NCI-H526 (cell line): ENCODE measurements at regions not wholly inside any gene's neighbourhood (a gene's known extent, or its start where the extent isn't known, plus 50 kb on each side); places are given as distances from the start of the nearest gene placed in this dataset.
A peak's percentile ranks its signal among the peaks of the same experiment; 100 is the strongest.

Experiments used
- DNase-seq, 2 experiments: peaks; one replicate each; lab custom pipeline; 2025; lab: John Stamatoyannopoulos, UW

GRCh38 chr2:234189786-234190300, 139.3 kb downstream of the SPP2 start:
- DNase-seq: no peak

GRCh38 chr2:234189230-234189629, 138.7 kb downstream of the SPP2 start:
- DNase-seq: no peak

- no peak for DNase-seq
Observed at GRCh38 chr2:234187646-234188174, 137.2 kb downstream of the SPP2 start.

- no peak for DNase-seq
Observed at GRCh38 chr2:234181121-234181520, 130.6 kb downstream of the SPP2 start.

- DNase-seq: no peak
Observed at GRCh38 chr2:234179031-234179363, 128.5 kb downstream of the SPP2 start.

- DNase-seq: no peak
Observed at GRCh38 chr2:234178330-234179030, 128.0 kb downstream of the SPP2 start.

- DNase-seq: no peak
Observed at GRCh38 chr2:234175649-234176048, 125.1 kb downstream of the SPP2 start.

GRCh38 chr2:234174742-234175141, 124.2 kb downstream of the SPP2 start:
- no peak for DNase-seq

GRCh38 chr2:234172532-234172931, 122.0 kb downstream of the SPP2 start:
- no peak for DNase-seq

GRCh38 chr2:234172066-234172465, 121.6 kb downstream of the SPP2 start:
- DNase-seq: no peak

GRCh38 chr2:234171666-234172065, 121.2 kb downstream of the SPP2 start:
- DNase-seq: no peak

- DNase-seq: no peak
Observed at GRCh38 chr2:234169674-234170073, 119.2 kb downstream of the SPP2 start.

- peak in 1 of 2 experiments; percentile 39 for DNase-seq
Observed at GRCh38 chr2:234168605-234169570, 118.4 kb downstream of the SPP2 start.

- no peak for DNase-seq
Observed at GRCh38 chr2:234166531-234166930, 116.0 kb downstream of the SPP2 start.

GRCh38 chr2:234165421-234165820, 114.9 kb downstream of the SPP2 start:
- no peak for DNase-seq

GRCh38 chr2:234164493-234165413, 114.3 kb downstream of the SPP2 start:
- DNase-seq: no peak

GRCh38 chr2:234163510-234164045, 113.1 kb downstream of the SPP2 start:
- no peak for DNase-seq

GRCh38 chr2:234162861-234163260, 112.4 kb downstream of the SPP2 start:
- DNase-seq: no peak

- no peak for DNase-seq
Observed at GRCh38 chr2:234161932-234162331, 111.4 kb downstream of the SPP2 start.

- DNase-seq: no peak
Observed at GRCh38 chr2:234158812-234159211, 108.3 kb downstream of the SPP2 start.

- no peak for DNase-seq
Observed at GRCh38 chr2:234157817-234158588, 107.5 kb downstream of the SPP2 start.
